K562 (cell line): ENCODE measurements at regions not wholly inside any gene's neighbourhood (a gene's known extent, or its start where the extent isn't known, plus 50 kb on each side); places are given as distances from the start of the nearest gene placed in this dataset.

ENCODE experiments used
- ATAC-seq: fragments of 200-7000 bp; cut with Tn5 transposase; 3 replicates; pipeline ENCODE4 v1.9.1; 2020; ENCODE audit warnings: moderate library complexity
- BruUV-seq: library from RNA; stranded (reverse); fragments of 400-500 nt; replicated peaks from 2 replicates; lab custom pipeline; 2021; lab: Mats Ljungman, UMichigan
- CTCF ChIA-PET: fragments of 300-600 bp; formaldehyde crosslinking; extraction: SDS; loops from one replicate; lab custom pipeline; 2021; ENCODE audit warnings: low intra/inter-chr PET ratio; lab: Yijun Ruan, JAX
- POLR2A ChIA-PET: fragments of 300-600, 350-650 bp; sonication (Branson Sonifier 250); formaldehyde crosslinking; extraction: SDS; loops from one replicate; lab custom pipeline; 2021; ENCODE audit warnings: antibody characterized with exemption, inconsistent platforms; lab: Yijun Ruan, JAX
- DNase-seq, 4 experiments: peaks; one replicate each; pipeline versions ENCODE4 v3.0.0 to v3.0.0-alpha.2; 2011 to 2018; ENCODE audit warnings: low spot score in 3 of 4, mixed read lengths in 3 of 4; ENCODE audit errors: extremely low read depth in 1 of 4
- FAIRE-seq: peaks from 2 replicates; lab custom pipeline; 2011; peaks lifted over from hg19 to GRCh38; lab: Jason Lieb, UNC
- H2AFZ ChIP-seq: 2 replicates; pipeline ENCODE4 v1.6.0; 2011; ENCODE audit warnings: low read depth, low read length, control low read depth, inconsistent platforms
- H3K27ac ChIP-seq: fragments of 200-600 bp; 3 replicates; pipeline ENCODE4 v1.8.0; 2011; ENCODE audit warnings: low read depth, mild to moderate bottlenecking, control low read depth, inconsistent platforms, low read length, moderate library complexity, mixed read lengths; ENCODE audit errors: extremely low read depth
- H3K27me3 ChIP-seq, 2 experiments: fragments of 300-600 bp in 1 of 2; 2 replicates in 1 of 2; 3 replicates in 1 of 2; pipeline versions ENCODE4 v1.6.0 to v1.8.0; 2011; ENCODE audit warnings: inconsistent platforms in 2 of 2, low read length in 2 of 2, mild to moderate bottlenecking in 1 of 2, mixed read lengths in 1 of 2, moderate library complexity in 1 of 2; ENCODE audit not compliant: control insufficient read depth in 2 of 2, insufficient read depth in 2 of 2
- H3K36me3 ChIP-seq: fragments of 300-600 bp; 3 replicates; pipeline ENCODE4 v1.8.0; 2011; ENCODE audit warnings: mild to moderate bottlenecking, low read length, inconsistent platforms; ENCODE audit not compliant: control insufficient read depth, insufficient read depth
- H3K4me1 ChIP-seq, 2 experiments: fragments of 200-600 bp in 1 of 2; replicated peaks in 1 of 2; 2 replicates in 1 of 2; 3 replicates in 1 of 2; pipeline versions ENCODE4 v1.5.1 to v1.8.0; 2011; ENCODE audit warnings: inconsistent platforms in 2 of 2, low read length in 2 of 2, mild to moderate bottlenecking in 1 of 2, mixed read lengths in 1 of 2, moderate library complexity in 1 of 2; ENCODE audit not compliant: control insufficient read depth in 2 of 2, insufficient read depth in 2 of 2
- H3K4me2 ChIP-seq: 2 replicates; pipeline ENCODE4 v1.6.1; 2011; ENCODE audit warnings: low read length, control low read depth, inconsistent platforms, mixed read lengths; ENCODE audit not compliant: insufficient read depth
- H3K4me3 ChIP-seq: fragments of 200-600 bp; sonication (generic), shearing (Covaris generic); 2 replicates; pipeline ENCODE4 v1.5.1; 2016; ENCODE audit warnings: control low read depth, inconsistent platforms
- H3K79me2 ChIP-seq: fragments of 200-600 bp; 3 replicates; pipeline ENCODE4 v1.8.0; 2011; ENCODE audit warnings: low read length, inconsistent platforms; ENCODE audit not compliant: control insufficient read depth, insufficient read depth
- H3K9ac ChIP-seq, 2 experiments: 2 replicates each; pipeline versions ENCODE4 v1.6.0 to v1.6.1; 2011; ENCODE audit warnings: low read depth in 2 of 2, low read length in 2 of 2, control low read depth in 1 of 2, inconsistent platforms in 1 of 2, mild to moderate bottlenecking in 1 of 2, mixed read lengths in 1 of 2; ENCODE audit not compliant: insufficient read depth in 1 of 2
- H3K9me1 ChIP-seq: one replicate; pipeline ENCODE4 v1.6.0; 2011; ENCODE audit warnings: inconsistent platforms, mild to moderate bottlenecking, low read length, moderate library complexity; ENCODE audit not compliant: control insufficient read depth, insufficient read depth
- H3K9me3 ChIP-seq: replicated peaks from 2 replicates; pipeline ENCODE4 v1.5.1; 2011; ENCODE audit warnings: low read depth, low read length, inconsistent platforms; ENCODE audit not compliant: control insufficient read depth, insufficient read depth
- H4K20me1 ChIP-seq: replicated peaks from 2 replicates; pipeline ENCODE4 v1.6.1; 2011; ENCODE audit warnings: low read length, inconsistent platforms, mixed read lengths; ENCODE audit not compliant: control insufficient read depth, insufficient read depth
- CBX3 ChIP-seq, 2 experiments: IDR thresholded peaks; 1 replicate in 1 of 2; 2 replicates in 1 of 2; pipeline ENCODE4 v1.6.1; 2012; ENCODE audit warnings: inconsistent platforms in 2 of 2, low read length in 2 of 2, borderline replicate concordance in 1 of 2, control low read depth in 1 of 2
- CREBBP ChIP-seq: IDR thresholded peaks from one replicate; pipeline ENCODE4 v1.6.1; 2012; ENCODE audit warnings: low read depth, mild to moderate bottlenecking, control low read depth, inconsistent platforms, low read length
- L3MBTL2 ChIP-seq: fragments of 450-650 bp; IDR thresholded peaks from 2 replicates; pipeline ENCODE4 v1.6.1; 2016; ENCODE audit warnings: mild to moderate bottlenecking, moderate library complexity
- NCOA2 ChIP-seq, 2 experiments: fragments of 450-650 bp; IDR thresholded peaks; 2 replicates each; pipeline ENCODE4 v1.6.1; 2018; ENCODE audit warnings: mild to moderate bottlenecking in 2 of 2, moderate library complexity in 1 of 2; ENCODE audit not compliant: partially characterized antibody in 2 of 2
- NFRKB ChIP-seq: fragments of 450-650 bp; IDR thresholded peaks from 2 replicates; pipeline ENCODE4 v1.6.1; 2016; ENCODE audit warnings: low read depth
- NR2F6 ChIP-seq: fragments of 450-650 bp; formaldehyde crosslinking; IDR thresholded peaks from 2 replicates; pipeline ENCODE4 v1.4.0; 2020; ENCODE audit warnings: mild to moderate bottlenecking
- POLR2H ChIP-seq: IDR thresholded peaks from 2 replicates; pipeline ENCODE4 v1.6.1; 2016; ENCODE audit warnings: missing genetic modification characterization, low read depth, mild to moderate bottlenecking, control low read depth, missing compliant biosample characterization, moderate library complexity
- SMARCC2 ChIP-seq: fragments of 450-650 bp; IDR thresholded peaks from 2 replicates; pipeline ENCODE4 v1.6.1; 2017; ENCODE audit warnings: antibody characterized with exemption, moderate library complexity, mild to moderate bottlenecking, low read depth
- SREBF1 ChIP-seq: fragments of 150-350 bp; IDR thresholded peaks from 2 replicates; pipeline ENCODE4 v1.6.1; 2014; ENCODE audit warnings: antibody characterized with exemption, low read depth, low read length, borderline replicate concordance
- ZFP30 ChIP-seq: fragments of 250-450 bp; sonication (Bioruptor Pico); IDR thresholded peaks from 2 replicates; pipeline ENCODE4 v1.8.0; 2022; ENCODE audit warnings: moderate library complexity, mild to moderate bottlenecking, inconsistent platforms, borderline replicate concordance
- ZNF830 ChIP-seq: fragments of 250-450 bp; sonication (Bioruptor Pico); IDR thresholded peaks from 2 replicates; pipeline ENCODE4 v1.5.0; 2021; ENCODE audit warnings: mild to moderate bottlenecking
- WGBS: fragments of 100-300 bp; shearing (Covaris generic); methylation state at CpG from one replicate; pipeline ENCODE4 v1.1.6; 2016; ENCODE audit warnings: low coverage, mixed read lengths; ENCODE audit not compliant: insufficient coverage; ENCODE audit errors: missing lambda C conversion rate; 5-methylcytosine and 5-hydroxymethylcytosine counted together
- in situ Hi-C: fragments of 300-500 bp; cut with MboI; formaldehyde crosslinking; loops from 4 replicates; pipeline ENCODE4 v1.15.0; 2018; ENCODE audit warnings: inconsistent platforms, mixed read lengths
- intact Hi-C: fragments of 100-400 bp; cut with micrococcal nuclease; formaldehyde crosslinking; loops from 2 replicates; pipeline ENCODE4 v1.14.2; 2022
- TF ChIP-seq, protein P1 (sequence below): fragments of 200-400 bp; formaldehyde crosslinking; IDR thresholded peaks from 2 replicates; pipeline ENCODE4 v1.6.1; 2017; ENCODE audit warnings: mild to moderate bottlenecking, low read depth, low read length, moderate library complexity
- TF ChIP-seq, protein P2 (sequence below): IDR thresholded peaks from 2 replicates; pipeline ENCODE4 v1.6.1; 2011; ENCODE audit not compliant: insufficient read length; ENCODE audit errors: extremely low read depth
- TF ChIP-seq, protein P3 (sequence below): fragments of 250-450 bp; sonication (Bioruptor Pico); IDR thresholded peaks from 2 replicates; pipeline ENCODE4 v1.4.0; 2020

DNA sequence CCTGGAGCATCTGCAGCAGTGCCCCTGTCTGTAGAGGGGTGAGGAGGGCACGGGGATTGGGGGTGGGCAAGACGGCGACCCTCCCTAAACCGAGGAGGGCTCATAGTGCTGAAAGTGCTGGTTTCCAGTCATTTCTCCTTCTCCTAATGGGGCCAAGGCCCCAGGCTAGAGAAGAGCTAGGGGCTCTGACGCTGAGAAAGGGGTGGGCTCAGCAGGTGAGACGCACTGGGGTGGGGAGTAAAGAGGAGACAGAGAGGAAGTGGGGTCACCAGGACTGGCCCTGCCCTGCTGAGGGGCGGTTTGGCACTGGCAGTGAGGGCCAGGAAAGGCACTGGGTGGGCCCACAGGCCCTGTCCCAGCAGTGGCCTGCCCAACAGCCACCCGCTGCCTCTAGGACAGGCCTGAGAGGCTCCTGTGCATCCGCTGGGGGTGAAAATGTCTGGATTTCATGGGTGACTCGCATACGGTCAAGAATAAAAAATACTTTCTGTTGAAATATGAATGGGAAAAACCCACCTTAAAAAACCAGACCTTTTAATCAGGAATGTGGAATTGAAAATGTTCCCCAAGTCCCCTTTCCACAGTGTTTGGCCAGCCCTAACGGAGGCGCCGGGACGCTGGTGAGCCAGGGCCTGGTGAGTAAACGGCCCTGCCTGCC is 122.4 kb upstream of the SMURF2 start:
- no peaks in the 10 kb centered on the region for H3K79me2 ChIP-seq
- ChIA-PET POLR2A (no interaction called here), CTCF (no interaction called here)
- no peaks in the 10 kb centered on the region for H3K27me3 ChIP-seq
- H3K36me3 ChIP-seq: peaks cover 8% of the 10 kb centered on the region; the same call in 1 of the 3 replicates
- H3K4me2 ChIP-seq: no peak overlapping the region
- intact Hi-C loops: no loop called here
- BruUV-seq: no TSS peak
- no peak overlapping the region for H3K4me3 ChIP-seq
- no peak for DNase-seq
- H2AFZ ChIP-seq: no peak overlapping the region
- no peak for ATAC-seq
- no peaks in the 10 kb centered on the region for H3K4me1 ChIP-seq
- H3K9me3 ChIP-seq: no peaks in the 10 kb centered on the region
- peak overlapping the region in 1 of 2 experiments; percentile 71; a peak in 1 of 4 replicates for H3K9ac ChIP-seq
- no peak overlapping the region for H3K27ac ChIP-seq
- TF ChIP-seq, protein P1, sequence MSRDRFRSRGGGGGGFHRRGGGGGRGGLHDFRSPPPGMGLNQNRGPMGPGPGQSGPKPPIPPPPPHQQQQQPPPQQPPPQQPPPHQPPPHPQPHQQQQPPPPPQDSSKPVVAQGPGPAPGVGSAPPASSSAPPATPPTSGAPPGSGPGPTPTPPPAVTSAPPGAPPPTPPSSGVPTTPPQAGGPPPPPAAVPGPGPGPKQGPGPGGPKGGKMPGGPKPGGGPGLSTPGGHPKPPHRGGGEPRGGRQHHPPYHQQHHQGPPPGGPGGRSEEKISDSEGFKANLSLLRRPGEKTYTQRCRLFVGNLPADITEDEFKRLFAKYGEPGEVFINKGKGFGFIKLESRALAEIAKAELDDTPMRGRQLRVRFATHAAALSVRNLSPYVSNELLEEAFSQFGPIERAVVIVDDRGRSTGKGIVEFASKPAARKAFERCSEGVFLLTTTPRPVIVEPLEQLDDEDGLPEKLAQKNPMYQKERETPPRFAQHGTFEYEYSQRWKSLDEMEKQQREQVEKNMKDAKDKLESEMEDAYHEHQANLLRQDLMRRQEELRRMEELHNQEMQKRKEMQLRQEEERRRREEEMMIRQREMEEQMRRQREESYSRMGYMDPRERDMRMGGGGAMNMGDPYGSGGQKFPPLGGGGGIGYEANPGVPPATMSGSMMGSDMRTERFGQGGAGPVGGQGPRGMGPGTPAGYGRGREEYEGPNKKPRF: no peak
- TF ChIP-seq ZNF830 (CRISPR knock-in tag) (no peak), SMARCC2 (no peak), L3MBTL2 (no peak), NFRKB (no peak), SREBF1 (no peak), ZFP30 (no peak), NCOA2 (IDR thresholded peaks at IDR 0.05; ENCODE audit: partially characterized antibody in 2 of 2) (no peak), CBX3 (IDR thresholded peaks at IDR 0.05; ENCODE audit: borderline replicate concordance in 1 of 2, low read length in 2 of 2) (no peak), CREBBP (no peak), POLR2H (tag) (no peak), NR2F6 (CRISPR knock-in tag) (no peak)
- TF ChIP-seq, protein P2, sequence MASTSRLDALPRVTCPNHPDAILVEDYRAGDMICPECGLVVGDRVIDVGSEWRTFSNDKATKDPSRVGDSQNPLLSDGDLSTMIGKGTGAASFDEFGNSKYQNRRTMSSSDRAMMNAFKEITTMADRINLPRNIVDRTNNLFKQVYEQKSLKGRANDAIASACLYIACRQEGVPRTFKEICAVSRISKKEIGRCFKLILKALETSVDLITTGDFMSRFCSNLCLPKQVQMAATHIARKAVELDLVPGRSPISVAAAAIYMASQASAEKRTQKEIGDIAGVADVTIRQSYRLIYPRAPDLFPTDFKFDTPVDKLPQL: no peak
- TF ChIP-seq, protein P3, sequence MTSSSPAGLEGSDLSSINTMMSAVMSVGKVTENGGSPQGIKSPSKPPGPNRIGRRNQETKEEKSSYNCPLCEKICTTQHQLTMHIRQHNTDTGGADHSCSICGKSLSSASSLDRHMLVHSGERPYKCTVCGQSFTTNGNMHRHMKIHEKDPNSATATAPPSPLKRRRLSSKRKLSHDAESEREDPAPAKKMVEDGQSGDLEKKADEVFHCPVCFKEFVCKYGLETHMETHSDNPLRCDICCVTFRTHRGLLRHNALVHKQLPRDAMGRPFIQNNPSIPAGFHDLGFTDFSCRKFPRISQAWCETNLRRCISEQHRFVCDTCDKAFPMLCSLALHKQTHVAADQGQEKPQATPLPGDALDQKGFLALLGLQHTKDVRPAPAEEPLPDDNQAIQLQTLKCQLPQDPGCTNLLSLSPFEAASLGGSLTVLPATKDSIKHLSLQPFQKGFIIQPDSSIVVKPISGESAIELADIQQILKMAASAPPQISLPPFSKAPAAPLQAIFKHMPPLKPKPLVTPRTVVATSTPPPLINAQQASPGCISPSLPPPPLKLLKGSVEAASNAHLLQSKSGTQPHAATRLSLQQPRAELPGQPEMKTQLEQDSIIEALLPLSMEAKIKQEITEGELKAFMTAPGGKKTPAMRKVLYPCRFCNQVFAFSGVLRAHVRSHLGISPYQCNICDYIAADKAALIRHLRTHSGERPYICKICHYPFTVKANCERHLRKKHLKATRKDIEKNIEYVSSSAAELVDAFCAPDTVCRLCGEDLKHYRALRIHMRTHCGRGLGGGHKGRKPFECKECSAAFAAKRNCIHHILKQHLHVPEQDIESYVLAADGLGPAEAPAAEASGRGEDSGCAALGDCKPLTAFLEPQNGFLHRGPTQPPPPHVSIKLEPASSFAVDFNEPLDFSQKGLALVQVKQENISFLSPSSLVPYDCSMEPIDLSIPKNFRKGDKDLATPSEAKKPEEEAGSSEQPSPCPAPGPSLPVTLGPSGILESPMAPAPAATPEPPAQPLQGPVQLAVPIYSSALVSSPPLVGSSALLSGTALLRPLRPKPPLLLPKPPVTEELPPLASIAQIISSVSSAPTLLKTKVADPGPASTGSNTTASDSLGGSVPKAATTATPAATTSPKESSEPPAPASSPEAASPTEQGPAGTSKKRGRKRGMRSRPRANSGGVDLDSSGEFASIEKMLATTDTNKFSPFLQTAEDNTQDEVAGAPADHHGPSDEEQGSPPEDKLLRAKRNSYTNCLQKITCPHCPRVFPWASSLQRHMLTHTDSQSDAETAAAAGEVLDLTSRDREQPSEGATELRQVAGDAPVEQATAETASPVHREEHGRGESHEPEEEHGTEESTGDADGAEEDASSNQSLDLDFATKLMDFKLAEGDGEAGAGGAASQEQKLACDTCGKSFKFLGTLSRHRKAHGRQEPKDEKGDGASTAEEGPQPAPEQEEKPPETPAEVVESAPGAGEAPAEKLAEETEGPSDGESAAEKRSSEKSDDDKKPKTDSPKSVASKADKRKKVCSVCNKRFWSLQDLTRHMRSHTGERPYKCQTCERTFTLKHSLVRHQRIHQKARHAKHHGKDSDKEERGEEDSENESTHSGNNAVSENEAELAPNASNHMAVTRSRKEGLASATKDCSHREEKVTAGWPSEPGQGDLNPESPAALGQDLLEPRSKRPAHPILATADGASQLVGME: no peak
- TF ChIP-seq, all 486 proteins: peak for 0
- WGBS: 83% methylated on average over 14 of the region's 16 CpGs
- Histone ChIP-seq H3K9me1 (no peaks in the 10 kb centered on the region), H4K20me1 (no peaks in the 10 kb centered on the region)
- no peak for FAIRE-seq
- in situ Hi-C loops: no loop called here
